ENCODE measurements at regions not wholly inside any gene's neighbourhood (a gene's known extent, or its start where the extent isn't known, plus 50 kb on each side); places are given as distances from the start of the nearest gene placed in this dataset.

DNA sequence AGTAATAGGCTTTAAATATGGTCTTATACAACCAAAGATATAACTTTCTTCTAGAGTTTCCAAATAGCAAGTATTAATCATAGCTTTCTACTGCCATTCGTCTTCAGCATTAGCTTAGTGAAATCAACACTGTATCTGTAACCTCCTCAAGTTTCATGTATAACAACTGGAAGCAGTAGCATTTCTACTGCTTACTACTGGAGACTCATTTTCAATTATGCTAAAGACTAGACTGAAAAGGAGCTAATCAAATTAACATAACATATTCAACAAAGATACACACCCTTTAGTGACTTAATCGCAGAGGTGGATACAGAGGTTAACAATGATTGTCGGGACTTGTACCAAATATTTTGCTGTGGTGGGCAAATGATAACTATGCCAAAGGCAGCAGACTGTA is 344.2 kb upstream of the TEX13C start:
- Histone ChIP-seq H3K4me1 (ENCODE audit: insufficient read depth, low read length, severe bottlenecking) (no peaks in the 10 kb centered on the region), H2AFZ (ENCODE audit: low read length) (no peak overlapping the region), H3K9ac (ENCODE audit: low read length) (no peak overlapping the region), H3K79me2 (ENCODE audit: insufficient read depth, low read length) (no peaks in the 10 kb centered on the region), H3F3A (ENCODE audit: insufficient read depth, low read length) (no peaks in the 10 kb centered on the region), H3K27ac (ENCODE audit: low read depth, low read length, poor library complexity, severe bottlenecking) (no peak overlapping the region), H4K20me1 (ENCODE audit: insufficient read depth, low read length) (no peaks in the 10 kb centered on the region), H3K9me3 (ENCODE audit: low read length) (no peaks in the 10 kb centered on the region), H3K9me2 (ENCODE audit: low read depth, low read length) (no peaks in the 10 kb centered on the region), H3K4me2 (ENCODE audit: low read length) (no peak overlapping the region), H3K36me3 (ENCODE audit: insufficient read depth, low read length) (no peaks in the 10 kb centered on the region), H3K4me3 (ENCODE audit: low read depth, low read length, poor library complexity, severe bottlenecking) (no peak overlapping the region), H3K27me3 (ENCODE audit: insufficient read depth, low read length) (no peaks in the 10 kb centered on the region)
- no peak for TF ChIP-seq EZH2 (IDR thresholded peaks at IDR 0.05; ENCODE audit: borderline replicate concordance, low read length)
- TF ChIP-seq, protein P1, sequence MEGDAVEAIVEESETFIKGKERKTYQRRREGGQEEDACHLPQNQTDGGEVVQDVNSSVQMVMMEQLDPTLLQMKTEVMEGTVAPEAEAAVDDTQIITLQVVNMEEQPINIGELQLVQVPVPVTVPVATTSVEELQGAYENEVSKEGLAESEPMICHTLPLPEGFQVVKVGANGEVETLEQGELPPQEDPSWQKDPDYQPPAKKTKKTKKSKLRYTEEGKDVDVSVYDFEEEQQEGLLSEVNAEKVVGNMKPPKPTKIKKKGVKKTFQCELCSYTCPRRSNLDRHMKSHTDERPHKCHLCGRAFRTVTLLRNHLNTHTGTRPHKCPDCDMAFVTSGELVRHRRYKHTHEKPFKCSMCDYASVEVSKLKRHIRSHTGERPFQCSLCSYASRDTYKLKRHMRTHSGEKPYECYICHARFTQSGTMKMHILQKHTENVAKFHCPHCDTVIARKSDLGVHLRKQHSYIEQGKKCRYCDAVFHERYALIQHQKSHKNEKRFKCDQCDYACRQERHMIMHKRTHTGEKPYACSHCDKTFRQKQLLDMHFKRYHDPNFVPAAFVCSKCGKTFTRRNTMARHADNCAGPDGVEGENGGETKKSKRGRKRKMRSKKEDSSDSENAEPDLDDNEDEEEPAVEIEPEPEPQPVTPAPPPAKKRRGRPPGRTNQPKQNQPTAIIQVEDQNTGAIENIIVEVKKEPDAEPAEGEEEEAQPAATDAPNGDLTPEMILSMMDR (IDR thresholded peaks at IDR 0.05; ENCODE audit: low read length), result no peak

DNA sequence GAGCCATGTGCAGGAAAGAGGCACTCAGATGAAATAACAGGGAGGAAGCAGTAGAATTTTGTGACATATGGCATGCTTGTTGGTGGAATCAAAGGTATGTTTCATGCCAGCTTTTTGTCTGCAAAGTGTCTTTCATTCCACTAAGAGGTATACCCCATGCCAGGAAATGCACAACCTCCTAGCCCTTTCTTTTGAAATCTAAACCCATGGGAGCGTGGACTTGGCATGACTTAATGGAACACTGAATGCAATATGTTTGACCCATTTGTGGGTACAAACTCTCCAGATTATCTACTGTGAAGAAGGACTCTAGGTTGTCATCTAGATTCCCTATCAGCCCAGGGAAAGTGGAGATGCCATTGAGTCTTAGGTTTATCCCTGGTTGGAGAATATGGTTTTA is 338.3 kb upstream of the TEX13C start:
- Histone ChIP-seq H3K27me3 (ENCODE audit: insufficient read depth, low read length) (no peaks in the 10 kb centered on the region), H3K9me2 (ENCODE audit: low read depth, low read length) (no peaks in the 10 kb centered on the region), H3K9ac (ENCODE audit: low read length) (no peak overlapping the region), H3K27ac (ENCODE audit: low read depth, low read length, poor library complexity, severe bottlenecking) (no peak overlapping the region), H3K9me3 (ENCODE audit: low read length) (no peaks in the 10 kb centered on the region), H3K4me2 (ENCODE audit: low read length) (no peak overlapping the region), H3K79me2 (ENCODE audit: insufficient read depth, low read length) (no peaks in the 10 kb centered on the region), H3F3A (ENCODE audit: insufficient read depth, low read length) (no peaks in the 10 kb centered on the region), H2AFZ (ENCODE audit: low read length) (no peak overlapping the region), H3K4me3 (ENCODE audit: low read depth, low read length, poor library complexity, severe bottlenecking) (no peak overlapping the region), H3K4me1 (ENCODE audit: insufficient read depth, low read length, severe bottlenecking) (no peaks in the 10 kb centered on the region), H3K36me3 (ENCODE audit: insufficient read depth, low read length) (no peaks in the 10 kb centered on the region), H4K20me1 (ENCODE audit: insufficient read depth, low read length) (no peaks in the 10 kb centered on the region)
- TF ChIP-seq, protein P1 (IDR thresholded peaks at IDR 0.05; ENCODE audit: low read length), result no peak
- TF ChIP-seq EZH2 (IDR thresholded peaks at IDR 0.05; ENCODE audit: borderline replicate concordance, low read length), result no peak

DNA sequence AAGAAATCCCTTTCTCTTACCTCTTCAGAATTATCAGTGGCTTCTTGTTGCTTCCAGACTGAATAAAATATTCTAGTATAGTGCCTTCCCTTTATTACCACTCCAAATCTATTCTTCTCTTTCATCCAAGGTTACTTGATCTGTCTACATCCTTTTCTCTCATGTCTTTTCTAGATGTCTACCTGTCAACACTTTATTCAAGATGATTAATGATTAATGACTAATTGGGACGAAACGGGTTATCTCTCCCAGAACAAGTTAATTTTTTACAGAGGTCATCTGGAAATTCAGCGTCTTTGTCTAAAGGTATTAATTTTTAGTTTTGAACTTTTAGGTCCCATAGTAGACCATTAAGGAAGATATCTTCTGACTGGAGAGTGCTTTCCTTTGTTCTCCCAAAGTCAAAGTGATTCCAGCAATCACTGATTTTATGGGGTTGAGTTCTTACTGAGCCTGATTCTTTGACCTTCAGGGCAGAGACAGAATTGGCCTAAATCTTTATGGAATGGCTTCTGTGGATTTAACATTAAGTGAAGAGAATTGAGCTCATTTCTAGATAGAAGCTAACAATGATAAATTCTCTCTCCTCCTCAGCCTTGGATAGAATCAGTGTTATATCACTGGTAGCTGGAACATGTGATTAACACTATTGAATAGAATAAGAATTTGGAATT is 335.4 kb upstream of the TEX13C start:
- Histone ChIP-seq H3K27ac (ENCODE audit: low read depth, low read length, poor library complexity, severe bottlenecking) (no peak overlapping the region), H4K20me1 (ENCODE audit: insufficient read depth, low read length) (no peaks in the 10 kb centered on the region)
- no peak for TF ChIP-seq EZH2 (IDR thresholded peaks at IDR 0.05; ENCODE audit: borderline replicate concordance, low read length)
- TF ChIP-seq, protein P1 (IDR thresholded peaks at IDR 0.05; ENCODE audit: low read length), result no peak

More for the DNA sequence above, 335.4 kb upstream of the TEX13C start:
- H3K79me2 ChIP-seq (ENCODE audit: insufficient read depth, low read length), result no peaks in the 10 kb centered on the region
- no peak overlapping the region for H3K9ac ChIP-seq (ENCODE audit: low read length)
- H3K9me3 ChIP-seq (ENCODE audit: low read length), result no peaks in the 10 kb centered on the region
- H3K4me1 ChIP-seq (ENCODE audit: insufficient read depth, low read length, severe bottlenecking), result no peaks in the 10 kb centered on the region
- no peaks in the 10 kb centered on the region for H3K36me3 ChIP-seq (ENCODE audit: insufficient read depth, low read length)
- H2AFZ ChIP-seq (ENCODE audit: low read length), result no peak overlapping the region
- no peaks in the 10 kb centered on the region for H3K9me2 ChIP-seq (ENCODE audit: low read depth, low read length)
- H3F3A ChIP-seq (ENCODE audit: insufficient read depth, low read length), result no peaks in the 10 kb centered on the region
- H3K4me2 ChIP-seq (ENCODE audit: low read length), result no peak overlapping the region
- no peak overlapping the region for H3K4me3 ChIP-seq (ENCODE audit: low read depth, low read length, poor library complexity, severe bottlenecking)
- no peaks in the 10 kb centered on the region for H3K27me3 ChIP-seq (ENCODE audit: insufficient read depth, low read length)
